ENCODE measurements at regions not wholly inside any gene's neighbourhood (a gene's known extent, or its start where the extent isn't known, plus 50 kb on each side); places are given as distances from the start of the nearest gene placed in this dataset. TPM values are rescaled to one million over a fixed set of nuclear protein-coding genes. Genes with fewer than 3 reads are reported as not detected.

GRCh38 chr18:47311585-47311984, 60.1 kb upstream of the SKOR2 start:
- TF ChIP-seq EZH2phosphoT487 (IDR thresholded peaks at IDR 0.05) (no peak), EZH2 (IDR thresholded peaks at IDR 0.05) (no peak), CTCF (IDR thresholded peaks at IDR 0.05) (no peak)
- H3K27me3 Mint-ChIP-seq (ENCODE audit: insufficient read depth, low read depth): no peaks in the 10 kb centered on the region
- no peak overlapping the region for H3K4me2 ChIP-seq
- H3K4me1 Mint-ChIP-seq: no peaks in the 10 kb centered on the region
- H3K79me2 ChIP-seq (ENCODE audit: low read depth): no peaks in the 10 kb centered on the region
- no peaks in the 10 kb centered on the region for H3F3A ChIP-seq (ENCODE audit: low read depth)
- no peaks in the 10 kb centered on the region for H4K20me1 ChIP-seq (ENCODE audit: low read depth)
- no peaks in the 10 kb centered on the region for H3K36me3 Mint-ChIP-seq
- no peak overlapping the region for H3K9ac ChIP-seq
- H2AFZ ChIP-seq (replicated peaks): no peak overlapping the region
- no peaks in the 10 kb centered on the region for H3K4me1 ChIP-seq
- H3K36me3 ChIP-seq: no peaks in the 10 kb centered on the region
- H3K9me3 Mint-ChIP-seq: no peaks in the 10 kb centered on the region
- no peak overlapping the region for H3K27ac Mint-ChIP-seq
- no peaks in the 10 kb centered on the region for H3K9me3 ChIP-seq (ENCODE audit: low read depth)
- H3K4me3 ChIP-seq: no peak overlapping the region
- H3K4me3 Mint-ChIP-seq: no peak overlapping the region
- no peaks in the 10 kb centered on the region for H3K27me3 ChIP-seq
- DNase-seq (ENCODE audit: low spot score): no peak
- H3K27ac ChIP-seq: no peak overlapping the region

Small RNA genes lying in the stretch of these regions (microRNA-seq; reads per million reads assigned to microRNA genes)
- not detected for gene MIR4527

Small RNA genes lying in the stretch of these regions (small RNA-seq; reads per million reads assigned to genes)
- gene MIR4527: not detected
